A549 (cell line): ENCODE measurements at regions not wholly inside any gene's neighbourhood (a gene's known extent, or its start where the extent isn't known, plus 50 kb on each side); places are given as distances from the start of the nearest gene placed in this dataset.

Experiments
- ATAC-seq, 2 experiments: fragments of 200-7000 bp in 1 of 2; fragments of >200 bp in 1 of 2; cut with Nextera tagmentation in 1 of 2; cut with Tn5 transposase in 1 of 2; 3 replicates each; pipeline versions ENCODE4 v1.8.0 to v1.9.1; 2018 to 2020; ENCODE audit warnings: mild to moderate bottlenecking in 1 of 2, moderate library complexity in 1 of 2
- CTCF ChIA-PET: fragments of 300-600 bp; sonication (Branson Sonifier 250); formaldehyde crosslinking; extraction: SDS; loops from one replicate; lab custom pipeline; 2021; ENCODE audit warnings: antibody characterized with exemption, inconsistent platforms; lab: Yijun Ruan, JAX
- POLR2A ChIA-PET: fragments of 350-600 bp; formaldehyde crosslinking; extraction: SDS; loops from one replicate; lab custom pipeline; 2021; ENCODE audit warnings: antibody characterized with exemption, inconsistent platforms; lab: Yijun Ruan, JAX
- DNase-seq, 2 experiments: peaks; one replicate each; pipeline versions ENCODE4 v3.0.0 to v3.0.0-alpha.2; 2011 to 2016; ENCODE audit warnings: low read depth in 1 of 2, low spot score in 1 of 2
- FAIRE-seq: peaks from 2 replicates; lab custom pipeline; 2011; peaks lifted over from hg19 to GRCh38; lab: Jason Lieb, UNC
- H3K27ac ChIP-seq, 2 experiments: fragments of >200 bp; sonication (Bioruptor Twin); formaldehyde crosslinking; 3 replicates each; pipeline ENCODE4 v1.5.1; 2016 to 2017
- H3K4me1 ChIP-seq: fragments of >200 bp; sonication (Bioruptor Twin); formaldehyde crosslinking; 3 replicates; pipeline ENCODE4 v1.6.1; 2016
- H3K4me2 ChIP-seq: fragments of >200 bp; sonication (Bioruptor Twin); formaldehyde crosslinking; 3 replicates; pipeline ENCODE4 v1.6.1; 2016
- H3K4me3 ChIP-seq: fragments of >200 bp; sonication (Bioruptor Twin); formaldehyde crosslinking; 3 replicates; pipeline ENCODE4 v1.5.1; 2016
- H3K9me3 ChIP-seq: fragments of >200 bp; sonication (Bioruptor Twin); formaldehyde crosslinking; 3 replicates; pipeline ENCODE4 v1.6.1; 2016
- CEBPB ChIP-seq, 2 experiments: fragments of >200 bp in 1 of 2; sonication (Bioruptor Twin) in 1 of 2; formaldehyde crosslinking in 1 of 2; IDR thresholded peaks; 2 replicates each; pipeline ENCODE4 v1.6.1; 2012 to 2016
- CHD4 ChIP-seq: fragments of 200-600 bp; sonication (generic); IDR thresholded peaks from 2 replicates; pipeline ENCODE4 v1.6.1; 2016; ENCODE audit warnings: antibody characterized with exemption, mild to moderate bottlenecking, borderline replicate concordance
- ELK1 ChIP-seq: fragments of 150-350 bp; IDR thresholded peaks from 2 replicates; pipeline ENCODE4 v1.6.1; 2014; ENCODE audit warnings: low read depth, mild to moderate bottlenecking, low read length
- EP300 ChIP-seq, 2 experiments: fragments of >200 bp; sonication (Bioruptor Twin); formaldehyde crosslinking; IDR thresholded peaks; 2 replicates in 1 of 2; 3 replicates in 1 of 2; pipeline ENCODE4 v1.6.1; 2016 to 2017
- ESRRA ChIP-seq: fragments of 150-350 bp; IDR thresholded peaks from 2 replicates; pipeline ENCODE4 v1.6.1; 2014; ENCODE audit warnings: mild to moderate bottlenecking, low read length, borderline replicate concordance
- FOSB ChIP-seq: fragments of 250-450 bp; sonication (Bioruptor Pico); IDR thresholded peaks from 2 replicates; pipeline ENCODE4 v1.5.0; 2020; ENCODE audit warnings: mild to moderate bottlenecking, moderate library complexity
- FOSL2 ChIP-seq, 2 experiments: fragments of 450-650 bp in 1 of 2; fragments of >200 bp in 1 of 2; sonication (Bioruptor Twin) in 1 of 2; formaldehyde crosslinking; IDR thresholded peaks; 2 replicates each; pipeline versions ENCODE4 v1.5.0 to v1.6.1; 2016 to 2020; ENCODE audit warnings: mild to moderate bottlenecking in 1 of 2, moderate library complexity in 1 of 2
- GATA3 ChIP-seq: IDR thresholded peaks from 2 replicates; pipeline ENCODE4 v1.6.1; 2012; ENCODE audit warnings: borderline replicate concordance
- JUN ChIP-seq, 2 experiments: fragments of >200 bp; sonication (Bioruptor Twin); formaldehyde crosslinking; IDR thresholded peaks; 2 replicates in 1 of 2; 3 replicates in 1 of 2; pipeline ENCODE4 v1.6.1; 2016 to 2017
- KDM1A ChIP-seq: fragments of 200-600 bp; sonication (generic); IDR thresholded peaks from 2 replicates; pipeline ENCODE4 v1.6.1; 2016; ENCODE audit warnings: low read depth, mild to moderate bottlenecking
- KDM5A ChIP-seq: fragments of 200-600 bp; sonication (generic); IDR thresholded peaks from 2 replicates; pipeline ENCODE4 v1.6.1; 2016; ENCODE audit warnings: antibody characterized with exemption, mild to moderate bottlenecking
- MYC ChIP-seq: IDR thresholded peaks from 2 replicates; pipeline ENCODE4 v1.6.1; 2012; ENCODE audit warnings: mild to moderate bottlenecking, inconsistent platforms, low read length, improper control_type of control experiment, borderline replicate concordance
- NFE2L2 ChIP-seq: fragments of 150-350 bp; conservative IDR thresholded peaks from 2 replicates; pipeline ENCODE4 v1.6.1; 2014; ENCODE audit warnings: low read length
- RARB ChIP-seq: fragments of 250-450 bp; sonication (Bioruptor Pico); IDR thresholded peaks from 2 replicates; pipeline ENCODE4 v1.8.0; 2021; ENCODE audit warnings: mild to moderate bottlenecking, moderate library complexity
- SREBF2 ChIP-seq: fragments of 450-650 bp; IDR thresholded peaks from 2 replicates; pipeline ENCODE4 v1.6.1; 2014; ENCODE audit warnings: mild to moderate bottlenecking, moderate library complexity
- TFCP2L1 ChIP-seq: fragments of 250-450 bp; sonication (Bioruptor Pico); IDR thresholded peaks from 2 replicates; pipeline ENCODE4 v1.5.0; 2021; ENCODE audit warnings: mild to moderate bottlenecking
- TP53 ChIP-seq: fragments of 250-450 bp; sonication (Bioruptor Pico); IDR thresholded peaks from 2 replicates; pipeline ENCODE4 v1.5.0; 2021; ENCODE audit warnings: mild to moderate bottlenecking, moderate library complexity
- ZFP36 ChIP-seq: fragments of 450-650 bp; IDR thresholded peaks from 2 replicates; pipeline ENCODE4 v1.6.1; 2014; ENCODE audit warnings: borderline replicate concordance; ENCODE audit not compliant: partially characterized antibody
- ZSCAN20 ChIP-seq: fragments of 250-450 bp; sonication (Bioruptor Pico); IDR thresholded peaks from 2 replicates; pipeline ENCODE4 v1.8.0; 2022; ENCODE audit warnings: mild to moderate bottlenecking, moderate library complexity
- WGBS: methylation state at CpG from one replicate; pipeline ENCODE4 v1.1.6; 2017; ENCODE audit errors: missing lambda C conversion rate; 5-methylcytosine and 5-hydroxymethylcytosine counted together
- TF ChIP-seq, protein P1 (sequence below): fragments of 250-450 bp; sonication (Bioruptor Pico); IDR thresholded peaks from 2 replicates; pipeline ENCODE4 v1.5.0; 2020; ENCODE audit warnings: low read depth, mild to moderate bottlenecking, moderate library complexity
- TF ChIP-seq, protein P2 (sequence below): fragments of 200-600 bp; sonication (generic); IDR thresholded peaks from 2 replicates; pipeline ENCODE4 v1.6.1; 2016; ENCODE audit warnings: antibody characterized with exemption, mild to moderate bottlenecking, moderate library complexity
- TF ChIP-seq, protein P3 (sequence below): IDR thresholded peaks from 2 replicates; pipeline ENCODE4 v1.6.1; 2012
- TF ChIP-seq, protein P4 (sequence below): fragments of >200 bp; sonication (Bioruptor Twin); formaldehyde crosslinking; IDR thresholded peaks from 3 replicates; pipeline ENCODE4 v1.5.1; 2016

GRCh38 chr2:6747433-6747832 lies 118.3 kb downstream of the CMPK2 start:
- no peak for ATAC-seq
- TF ChIP-seq ZFP36 (no peak), SREBF2 (no peak), ESRRA (no peak), NFE2L2 (no peak), CEBPB (IDR thresholded peaks at IDR 0.05) (no peak), KDM5A (no peak), MYC (no peak), JUN (IDR thresholded peaks at IDR 0.05) (no peak), ZSCAN20 (CRISPR knock-in tag) (no peak), CHD4 (no peak), RARB (no peak), KDM1A (no peak), TP53 (CRISPR knock-in tag) (no peak), ELK1 (no peak)
- TF ChIP-seq, protein P1, sequence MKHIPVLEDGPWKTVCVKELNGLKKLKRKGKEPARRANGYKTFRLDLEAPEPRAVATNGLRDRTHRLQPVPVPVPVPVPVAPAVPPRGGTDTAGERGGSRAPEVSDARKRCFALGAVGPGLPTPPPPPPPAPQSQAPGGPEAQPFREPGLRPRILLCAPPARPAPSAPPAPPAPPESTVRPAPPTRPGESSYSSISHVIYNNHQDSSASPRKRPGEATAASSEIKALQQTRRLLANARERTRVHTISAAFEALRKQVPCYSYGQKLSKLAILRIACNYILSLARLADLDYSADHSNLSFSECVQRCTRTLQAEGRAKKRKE (CRISPR knock-in tag) = no peak
- TF ChIP-seq, protein P2, sequence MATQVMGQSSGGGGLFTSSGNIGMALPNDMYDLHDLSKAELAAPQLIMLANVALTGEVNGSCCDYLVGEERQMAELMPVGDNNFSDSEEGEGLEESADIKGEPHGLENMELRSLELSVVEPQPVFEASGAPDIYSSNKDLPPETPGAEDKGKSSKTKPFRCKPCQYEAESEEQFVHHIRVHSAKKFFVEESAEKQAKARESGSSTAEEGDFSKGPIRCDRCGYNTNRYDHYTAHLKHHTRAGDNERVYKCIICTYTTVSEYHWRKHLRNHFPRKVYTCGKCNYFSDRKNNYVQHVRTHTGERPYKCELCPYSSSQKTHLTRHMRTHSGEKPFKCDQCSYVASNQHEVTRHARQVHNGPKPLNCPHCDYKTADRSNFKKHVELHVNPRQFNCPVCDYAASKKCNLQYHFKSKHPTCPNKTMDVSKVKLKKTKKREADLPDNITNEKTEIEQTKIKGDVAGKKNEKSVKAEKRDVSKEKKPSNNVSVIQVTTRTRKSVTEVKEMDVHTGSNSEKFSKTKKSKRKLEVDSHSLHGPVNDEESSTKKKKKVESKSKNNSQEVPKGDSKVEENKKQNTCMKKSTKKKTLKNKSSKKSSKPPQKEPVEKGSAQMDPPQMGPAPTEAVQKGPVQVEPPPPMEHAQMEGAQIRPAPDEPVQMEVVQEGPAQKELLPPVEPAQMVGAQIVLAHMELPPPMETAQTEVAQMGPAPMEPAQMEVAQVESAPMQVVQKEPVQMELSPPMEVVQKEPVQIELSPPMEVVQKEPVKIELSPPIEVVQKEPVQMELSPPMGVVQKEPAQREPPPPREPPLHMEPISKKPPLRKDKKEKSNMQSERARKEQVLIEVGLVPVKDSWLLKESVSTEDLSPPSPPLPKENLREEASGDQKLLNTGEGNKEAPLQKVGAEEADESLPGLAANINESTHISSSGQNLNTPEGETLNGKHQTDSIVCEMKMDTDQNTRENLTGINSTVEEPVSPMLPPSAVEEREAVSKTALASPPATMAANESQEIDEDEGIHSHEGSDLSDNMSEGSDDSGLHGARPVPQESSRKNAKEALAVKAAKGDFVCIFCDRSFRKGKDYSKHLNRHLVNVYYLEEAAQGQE = no peak
- TF ChIP-seq, protein P3, sequence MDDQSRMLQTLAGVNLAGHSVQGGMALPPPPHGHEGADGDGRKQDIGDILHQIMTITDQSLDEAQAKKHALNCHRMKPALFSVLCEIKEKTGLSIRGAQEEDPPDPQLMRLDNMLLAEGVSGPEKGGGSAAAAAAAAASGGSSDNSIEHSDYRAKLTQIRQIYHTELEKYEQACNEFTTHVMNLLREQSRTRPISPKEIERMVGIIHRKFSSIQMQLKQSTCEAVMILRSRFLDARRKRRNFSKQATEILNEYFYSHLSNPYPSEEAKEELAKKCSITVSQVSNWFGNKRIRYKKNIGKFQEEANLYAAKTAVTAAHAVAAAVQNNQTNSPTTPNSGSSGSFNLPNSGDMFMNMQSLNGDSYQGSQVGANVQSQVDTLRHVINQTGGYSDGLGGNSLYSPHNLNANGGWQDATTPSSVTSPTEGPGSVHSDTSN = no peak
- TF ChIP-seq, protein P4, sequence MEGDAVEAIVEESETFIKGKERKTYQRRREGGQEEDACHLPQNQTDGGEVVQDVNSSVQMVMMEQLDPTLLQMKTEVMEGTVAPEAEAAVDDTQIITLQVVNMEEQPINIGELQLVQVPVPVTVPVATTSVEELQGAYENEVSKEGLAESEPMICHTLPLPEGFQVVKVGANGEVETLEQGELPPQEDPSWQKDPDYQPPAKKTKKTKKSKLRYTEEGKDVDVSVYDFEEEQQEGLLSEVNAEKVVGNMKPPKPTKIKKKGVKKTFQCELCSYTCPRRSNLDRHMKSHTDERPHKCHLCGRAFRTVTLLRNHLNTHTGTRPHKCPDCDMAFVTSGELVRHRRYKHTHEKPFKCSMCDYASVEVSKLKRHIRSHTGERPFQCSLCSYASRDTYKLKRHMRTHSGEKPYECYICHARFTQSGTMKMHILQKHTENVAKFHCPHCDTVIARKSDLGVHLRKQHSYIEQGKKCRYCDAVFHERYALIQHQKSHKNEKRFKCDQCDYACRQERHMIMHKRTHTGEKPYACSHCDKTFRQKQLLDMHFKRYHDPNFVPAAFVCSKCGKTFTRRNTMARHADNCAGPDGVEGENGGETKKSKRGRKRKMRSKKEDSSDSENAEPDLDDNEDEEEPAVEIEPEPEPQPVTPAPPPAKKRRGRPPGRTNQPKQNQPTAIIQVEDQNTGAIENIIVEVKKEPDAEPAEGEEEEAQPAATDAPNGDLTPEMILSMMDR = no peak
- TF ChIP-seq, all 56 proteins: peak for 0
- H3K27ac ChIP-seq = no peak overlapping the region
- no peaks in the 10 kb centered on the region for H3K4me1 ChIP-seq
- ChIA-PET POLR2A (no interaction called here), CTCF (no interaction called here)
- no peak overlapping the region for H3K4me2 ChIP-seq
- no peaks in the 10 kb centered on the region for H3K9me3 ChIP-seq
- FAIRE-seq (no peak), DNase-seq (no peak)
- WGBS = 7% methylated on average over 1 of the region's 1 CpG
- H3K4me3 ChIP-seq = no peak overlapping the region

DNA sequence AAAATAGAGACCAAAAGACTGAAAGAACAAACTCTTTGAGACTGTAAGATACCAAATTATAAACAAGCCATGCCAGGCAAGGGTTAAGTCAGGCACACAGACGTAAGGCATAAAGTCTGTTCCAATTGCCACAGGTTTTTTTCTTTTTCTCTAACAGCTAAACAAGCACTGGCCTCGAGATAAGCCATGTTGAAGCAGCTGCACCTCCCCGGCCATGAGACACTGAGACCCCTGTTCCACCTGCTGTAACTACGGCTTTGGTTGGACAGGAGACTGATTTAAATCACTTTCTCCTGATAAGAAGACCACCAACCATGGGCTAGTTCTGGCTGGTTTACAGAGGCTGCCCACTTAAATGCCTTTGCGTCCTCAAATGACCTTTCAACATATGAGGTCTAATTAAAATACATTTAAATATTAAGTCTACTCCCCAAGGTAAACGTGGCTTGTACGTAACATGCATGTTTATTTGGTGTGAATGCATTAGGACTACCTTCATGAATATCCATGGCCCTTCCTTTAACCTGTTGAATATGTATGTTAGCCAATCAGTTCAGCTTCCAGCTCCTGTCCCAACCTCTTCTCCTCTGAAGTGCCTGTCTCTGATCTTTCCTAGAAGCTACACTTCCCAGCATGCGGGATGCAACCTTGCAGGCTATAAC lies 117.2 kb downstream of the CMPK2 start:
- no peaks in the 10 kb centered on the region for H3K4me1 ChIP-seq
- under 1% methylated on average over 8 of the region's 8 CpGs for WGBS
- ChIA-PET CTCF (interaction anchor here (1.2 kb wide), 1 partner anchor 24 kb away, joined by 3 read pairs; no protein-coding TSS in a partner anchor), POLR2A (no interaction called here)
- H3K4me3 ChIP-seq = no peak overlapping the region
- DNase-seq (no peak), ATAC-seq (no peak), FAIRE-seq (no peak)
- H3K27ac ChIP-seq = no peak overlapping the region
- H3K9me3 ChIP-seq = no peaks in the 10 kb centered on the region
- no peak overlapping the region for H3K4me2 ChIP-seq
- TF ChIP-seq MYC = no peak
- TF ChIP-seq TFCP2L1 (CRISPR knock-in tag) = no peak
- TF ChIP-seq, protein P3 = no peak
- no peak for TF ChIP-seq KDM1A
- no peak for TF ChIP-seq FOSB (CRISPR knock-in tag)
- TF ChIP-seq CHD4 = no peak
- TF ChIP-seq EP300 (IDR thresholded peaks at IDR 0.05) = no peak
- no peak for TF ChIP-seq FOSL2 (IDR thresholded peaks at IDR 0.05)
- no peak for TF ChIP-seq FOSL2 (CRISPR knock-in tag; IDR thresholded peaks at IDR 0.05)
- no peak for TF ChIP-seq ESRRA
- no peak for TF ChIP-seq SREBF2
- no peak for TF ChIP-seq GATA3
